Panc1 (cell line): ENCODE measurements at regions not wholly inside any gene's neighbourhood (a gene's known extent, or its start where the extent isn't known, plus 50 kb on each side); places are given as distances from the start of the nearest gene placed in this dataset.

ENCODE experiments used
- POLR2AphosphoS5 ChIP-seq: IDR thresholded peaks from 2 replicates; pipeline ENCODE4 v1.6.1; 2012; ENCODE audit warnings: mild to moderate bottlenecking, low read depth, low read length, moderate library complexity
- TF ChIP-seq, protein P1 (sequence below), 2 experiments: IDR thresholded peaks; 2 replicates each; pipeline ENCODE4 v1.6.1; 2011 to 2012; ENCODE audit warnings: low read depth in 2 of 2, control low read depth in 1 of 2, low read length in 1 of 2, mild to moderate bottlenecking in 1 of 2, moderate library complexity in 1 of 2; ENCODE audit not compliant: insufficient read depth in 1 of 2
- TF ChIP-seq, protein P2 (sequence below): fragments of 450-650 bp; IDR thresholded peaks from 2 replicates; pipeline ENCODE4 v1.5.1; 2017; ENCODE audit warnings: mild to moderate bottlenecking

GRCh38 chr6:149164199-149164750 is 153.2 kb upstream of the TAB2 start:
- TF ChIP-seq, protein P1, sequence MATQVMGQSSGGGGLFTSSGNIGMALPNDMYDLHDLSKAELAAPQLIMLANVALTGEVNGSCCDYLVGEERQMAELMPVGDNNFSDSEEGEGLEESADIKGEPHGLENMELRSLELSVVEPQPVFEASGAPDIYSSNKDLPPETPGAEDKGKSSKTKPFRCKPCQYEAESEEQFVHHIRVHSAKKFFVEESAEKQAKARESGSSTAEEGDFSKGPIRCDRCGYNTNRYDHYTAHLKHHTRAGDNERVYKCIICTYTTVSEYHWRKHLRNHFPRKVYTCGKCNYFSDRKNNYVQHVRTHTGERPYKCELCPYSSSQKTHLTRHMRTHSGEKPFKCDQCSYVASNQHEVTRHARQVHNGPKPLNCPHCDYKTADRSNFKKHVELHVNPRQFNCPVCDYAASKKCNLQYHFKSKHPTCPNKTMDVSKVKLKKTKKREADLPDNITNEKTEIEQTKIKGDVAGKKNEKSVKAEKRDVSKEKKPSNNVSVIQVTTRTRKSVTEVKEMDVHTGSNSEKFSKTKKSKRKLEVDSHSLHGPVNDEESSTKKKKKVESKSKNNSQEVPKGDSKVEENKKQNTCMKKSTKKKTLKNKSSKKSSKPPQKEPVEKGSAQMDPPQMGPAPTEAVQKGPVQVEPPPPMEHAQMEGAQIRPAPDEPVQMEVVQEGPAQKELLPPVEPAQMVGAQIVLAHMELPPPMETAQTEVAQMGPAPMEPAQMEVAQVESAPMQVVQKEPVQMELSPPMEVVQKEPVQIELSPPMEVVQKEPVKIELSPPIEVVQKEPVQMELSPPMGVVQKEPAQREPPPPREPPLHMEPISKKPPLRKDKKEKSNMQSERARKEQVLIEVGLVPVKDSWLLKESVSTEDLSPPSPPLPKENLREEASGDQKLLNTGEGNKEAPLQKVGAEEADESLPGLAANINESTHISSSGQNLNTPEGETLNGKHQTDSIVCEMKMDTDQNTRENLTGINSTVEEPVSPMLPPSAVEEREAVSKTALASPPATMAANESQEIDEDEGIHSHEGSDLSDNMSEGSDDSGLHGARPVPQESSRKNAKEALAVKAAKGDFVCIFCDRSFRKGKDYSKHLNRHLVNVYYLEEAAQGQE (IDR thresholded peaks at IDR 0.05; ENCODE audit: insufficient read depth in 1 of 2, low read depth in 2 of 2, low read length in 1 of 2) = no peak
- TF ChIP-seq, protein P2, sequence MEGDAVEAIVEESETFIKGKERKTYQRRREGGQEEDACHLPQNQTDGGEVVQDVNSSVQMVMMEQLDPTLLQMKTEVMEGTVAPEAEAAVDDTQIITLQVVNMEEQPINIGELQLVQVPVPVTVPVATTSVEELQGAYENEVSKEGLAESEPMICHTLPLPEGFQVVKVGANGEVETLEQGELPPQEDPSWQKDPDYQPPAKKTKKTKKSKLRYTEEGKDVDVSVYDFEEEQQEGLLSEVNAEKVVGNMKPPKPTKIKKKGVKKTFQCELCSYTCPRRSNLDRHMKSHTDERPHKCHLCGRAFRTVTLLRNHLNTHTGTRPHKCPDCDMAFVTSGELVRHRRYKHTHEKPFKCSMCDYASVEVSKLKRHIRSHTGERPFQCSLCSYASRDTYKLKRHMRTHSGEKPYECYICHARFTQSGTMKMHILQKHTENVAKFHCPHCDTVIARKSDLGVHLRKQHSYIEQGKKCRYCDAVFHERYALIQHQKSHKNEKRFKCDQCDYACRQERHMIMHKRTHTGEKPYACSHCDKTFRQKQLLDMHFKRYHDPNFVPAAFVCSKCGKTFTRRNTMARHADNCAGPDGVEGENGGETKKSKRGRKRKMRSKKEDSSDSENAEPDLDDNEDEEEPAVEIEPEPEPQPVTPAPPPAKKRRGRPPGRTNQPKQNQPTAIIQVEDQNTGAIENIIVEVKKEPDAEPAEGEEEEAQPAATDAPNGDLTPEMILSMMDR = no peak
- no peak for TF ChIP-seq POLR2AphosphoS5
